GM18502 (cell line): ENCODE measurements at regions not wholly inside any gene's neighbourhood (a gene's known extent, or its start where the extent isn't known, plus 50 kb on each side); places are given as distances from the start of the nearest gene placed in this dataset.
A peak's percentile ranks its signal among the peaks of the same experiment; 100 is the strongest.

ENCODE experiments used
- ATAC-seq: cut with Tn5 transposase; IDR thresholded peaks from one replicate; pipeline ENCODE4 v1.9.1; 2021; ENCODE audit warnings: mild to moderate bottlenecking; ENCODE audit not compliant: unreplicated experiment, poor library complexity

DNA sequence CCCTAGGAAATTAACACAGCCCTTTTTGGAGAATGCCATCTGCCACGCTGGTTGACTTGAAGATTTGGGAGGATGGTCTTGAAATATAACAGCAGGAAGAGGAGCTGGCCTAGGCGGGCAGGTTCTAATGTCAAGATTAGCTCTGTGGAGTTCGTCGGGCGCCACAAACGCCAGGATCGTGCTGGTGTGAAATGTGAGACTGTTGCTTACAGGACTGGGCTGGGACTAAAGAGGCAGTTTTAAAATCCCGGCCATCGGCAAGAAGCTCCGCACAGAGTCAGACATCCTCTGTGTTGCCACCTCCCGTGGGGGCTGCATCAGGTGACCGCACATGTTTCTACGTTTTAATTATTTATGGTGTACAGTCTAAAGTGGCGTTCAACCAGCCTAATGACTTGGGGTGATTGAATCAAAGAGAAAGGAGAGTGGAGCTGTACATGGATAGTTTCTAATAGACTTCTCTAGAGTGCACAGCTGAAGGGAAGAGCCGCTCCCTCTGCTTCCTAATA lies 99.4 kb upstream of the BCL11A start:
- no peak for ATAC-seq

DNA sequence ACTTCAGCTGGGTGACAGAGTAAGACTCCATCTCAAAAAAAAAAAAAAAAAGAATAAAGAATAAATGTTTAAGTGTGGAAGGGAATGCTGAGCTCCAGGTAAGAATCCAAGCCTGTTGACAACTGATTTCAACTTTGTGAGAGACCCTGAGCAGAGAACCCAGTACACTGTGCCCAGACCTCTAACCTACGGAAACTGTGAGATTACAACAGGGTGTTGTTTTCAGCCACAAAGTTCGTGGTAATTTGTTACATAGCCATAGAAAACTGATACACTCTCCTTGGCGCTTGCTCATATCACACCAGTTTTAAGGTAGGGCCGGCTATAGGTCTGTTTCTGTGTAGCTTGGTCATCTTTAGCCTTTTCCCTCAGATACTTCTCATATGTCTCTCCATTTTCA lies 98.4 kb upstream of the PAPOLG start:
- no peak for ATAC-seq

DNA sequence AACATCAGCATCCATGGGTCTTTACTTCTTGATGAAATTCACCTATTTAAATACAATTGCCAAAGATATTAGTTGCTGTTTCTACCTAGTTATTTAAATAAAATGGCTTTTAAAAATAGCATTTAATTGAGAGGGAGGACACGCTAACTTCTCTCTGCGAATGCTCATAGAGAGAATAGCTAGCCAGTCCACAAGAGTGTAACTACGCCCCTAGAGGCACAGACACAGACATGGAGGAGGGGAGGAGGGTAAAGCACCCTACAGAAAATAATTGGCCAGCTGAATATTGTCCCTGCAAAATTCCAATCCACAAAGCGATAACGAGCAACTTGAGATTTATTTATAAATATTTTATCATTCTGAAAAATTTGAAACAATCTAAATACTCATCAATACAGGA lies 97.0 kb upstream of the PAPOLG start:
- no peak for ATAC-seq

DNA sequence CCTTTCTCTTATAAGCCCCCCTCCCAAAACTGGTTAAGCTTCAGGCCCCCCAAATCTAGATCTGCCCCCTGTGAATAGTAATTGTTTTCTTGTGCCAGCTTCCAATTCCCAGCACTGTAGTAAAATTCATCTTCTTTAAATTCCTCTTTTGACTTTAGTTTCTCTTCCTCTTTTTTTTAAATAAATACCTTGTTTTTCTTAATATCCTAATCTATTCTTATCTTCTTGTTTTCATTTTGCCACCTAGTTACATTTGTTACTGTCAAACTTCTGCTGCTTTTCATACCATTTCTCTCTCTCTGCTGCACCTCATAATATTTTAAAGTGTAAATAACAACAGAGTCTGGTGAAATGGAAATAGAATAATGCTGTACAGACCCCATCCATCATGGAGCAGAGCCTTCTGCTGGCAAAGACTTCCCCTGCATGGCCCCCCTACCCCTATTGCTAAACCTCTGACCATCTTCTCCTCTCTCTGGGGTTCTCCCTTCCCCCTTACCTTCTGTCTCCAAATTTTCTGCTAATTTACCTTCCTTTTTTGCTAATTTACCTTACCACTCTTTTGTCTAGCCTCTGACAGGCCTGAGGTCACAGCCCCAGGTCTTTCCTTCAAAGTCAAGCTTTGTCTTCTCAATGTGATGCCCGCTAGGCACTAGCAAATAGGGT lies 94.9 kb upstream of the PAPOLG start:
- no peak for ATAC-seq

DNA sequence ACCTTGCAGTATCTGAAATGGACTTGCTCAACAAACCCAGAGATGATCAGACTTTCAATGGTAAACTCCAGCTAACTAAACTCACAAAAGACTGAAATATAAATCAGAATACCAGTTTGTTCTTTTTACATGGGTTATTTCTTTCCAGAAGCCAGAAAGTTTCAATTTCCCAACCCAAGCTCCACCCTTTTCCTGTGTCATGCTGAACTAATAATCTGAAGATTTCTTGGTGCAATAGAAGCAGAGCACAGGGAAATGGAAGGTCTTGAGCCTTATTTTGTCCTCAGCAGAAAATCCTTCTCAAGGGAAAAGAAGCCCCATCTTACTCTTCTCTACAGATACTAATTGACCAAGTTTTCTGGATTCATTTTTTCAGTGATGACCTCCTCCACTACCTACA lies 93.3 kb upstream of the PAPOLG start:
- ATAC-seq: no peak

DNA sequence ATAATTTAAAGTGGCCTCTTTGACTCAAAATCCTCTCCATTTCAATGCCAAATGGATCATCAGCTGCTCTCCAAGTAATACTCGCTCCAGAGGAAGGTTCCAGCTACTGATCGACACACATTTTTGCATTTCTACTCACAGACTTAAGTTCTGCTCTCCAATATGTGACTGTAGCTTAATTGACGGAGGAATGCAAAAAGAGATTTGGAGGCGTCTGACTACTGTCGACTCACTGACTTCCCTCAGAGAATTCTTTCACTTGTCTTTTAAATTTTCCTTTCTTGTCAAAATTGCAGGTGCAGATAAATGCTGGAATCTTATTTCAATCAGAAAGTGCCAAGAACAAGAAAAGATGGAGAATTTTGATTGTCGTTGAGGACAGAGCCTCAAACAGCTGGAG lies 84.1 kb upstream of the PAPOLG start:
- ATAC-seq: no peak

DNA sequence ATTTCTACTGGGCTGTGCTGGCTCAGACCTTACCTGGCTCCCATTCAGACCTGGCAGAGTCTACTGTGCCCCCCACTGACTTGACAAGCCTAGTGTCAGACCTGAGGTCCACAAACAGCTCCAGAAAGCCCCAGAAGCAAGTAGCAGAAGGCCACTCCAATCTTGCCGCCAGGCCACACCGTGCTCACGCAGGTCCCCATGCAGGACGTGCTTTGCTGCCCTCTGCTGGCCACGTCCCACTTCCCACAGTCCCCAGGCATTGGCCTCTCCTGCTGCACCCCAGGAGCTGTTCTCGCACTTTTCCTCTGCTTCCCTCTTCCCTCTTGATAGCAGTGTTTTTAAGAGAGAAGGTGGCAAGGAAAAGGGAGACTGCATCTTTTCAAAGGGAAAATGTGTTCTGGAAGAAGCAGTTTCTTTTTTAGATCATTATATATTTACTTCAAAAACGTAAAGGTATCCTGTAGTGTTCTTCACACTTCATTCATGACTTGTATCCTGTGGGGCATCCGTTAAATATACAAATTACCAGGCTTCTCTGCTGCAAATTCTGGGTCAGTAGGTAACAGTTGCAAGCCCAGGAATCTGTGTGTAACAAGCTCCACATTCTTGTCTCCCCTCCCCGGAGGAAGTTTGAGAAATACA lies 81.4 kb upstream of the PAPOLG start:
- ATAC-seq: peak; percentile 99

DNA sequence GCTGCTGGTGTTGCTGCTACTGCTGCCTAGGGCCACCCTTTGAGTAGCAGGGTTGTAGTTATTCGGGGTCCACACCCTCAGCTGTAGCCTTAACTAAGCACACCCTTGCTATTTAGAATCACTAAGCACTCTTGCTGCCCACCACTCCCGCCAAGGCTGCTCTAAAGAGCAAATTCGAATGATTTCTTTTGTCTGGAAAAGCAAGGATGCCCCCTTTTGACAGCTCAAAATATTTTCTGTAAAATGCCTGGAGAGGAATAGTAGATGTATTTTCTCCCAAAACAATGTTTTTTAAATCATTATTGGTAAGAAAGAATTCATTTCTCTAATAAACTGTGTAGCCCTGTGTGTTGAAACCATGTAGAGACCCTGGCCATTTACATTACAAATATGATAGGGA lies 80.8 kb upstream of the PAPOLG start:
- no peak for ATAC-seq

DNA sequence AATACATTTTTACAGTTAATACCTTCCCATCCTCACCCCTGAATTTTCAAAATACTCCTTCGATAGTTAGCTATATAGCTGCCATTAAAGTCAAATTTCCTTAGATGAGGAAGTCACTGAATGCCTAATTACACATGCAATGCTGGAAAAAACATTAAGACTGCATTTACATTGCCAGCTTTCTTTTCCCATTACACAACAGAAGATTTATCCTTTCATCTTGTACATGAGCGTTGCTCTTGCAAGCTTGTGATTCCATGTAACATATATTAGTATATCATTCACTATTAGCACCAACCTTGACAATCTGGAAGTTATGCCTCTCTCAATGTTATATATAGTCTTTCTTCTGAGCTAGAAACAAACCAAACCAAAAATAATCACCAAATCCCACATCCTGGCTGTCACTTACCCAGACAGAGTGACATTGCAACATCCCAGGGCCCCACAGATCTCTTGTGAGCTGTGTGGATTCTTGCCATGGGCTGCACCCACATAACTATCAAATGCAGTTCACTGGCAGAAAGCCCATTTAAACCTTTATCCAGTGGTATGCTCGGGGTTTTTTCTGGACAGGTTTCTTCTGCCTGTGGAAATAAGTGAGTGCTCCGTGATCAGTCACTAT lies 79.2 kb upstream of the PAPOLG start:
- ATAC-seq: no peak

DNA sequence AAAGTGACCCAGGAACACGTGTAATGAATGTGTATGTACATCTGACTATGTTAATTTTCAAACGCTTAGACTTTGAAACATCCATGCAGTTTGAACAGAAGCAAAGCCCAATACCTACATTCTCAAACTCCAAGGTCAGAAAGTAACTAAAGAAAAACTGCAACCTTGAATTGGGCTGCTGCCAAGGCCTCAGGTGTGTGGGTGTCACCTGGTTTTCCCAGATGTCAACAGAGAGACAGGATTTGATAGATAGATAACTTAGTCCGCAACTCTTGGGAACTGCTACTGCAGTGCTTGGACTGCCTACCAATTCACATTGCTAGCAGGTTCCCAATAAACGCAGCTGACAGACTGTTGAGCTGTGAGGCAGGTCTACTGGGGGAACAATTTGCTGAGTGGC lies 78.7 kb upstream of the PAPOLG start:
- no peak for ATAC-seq

DNA sequence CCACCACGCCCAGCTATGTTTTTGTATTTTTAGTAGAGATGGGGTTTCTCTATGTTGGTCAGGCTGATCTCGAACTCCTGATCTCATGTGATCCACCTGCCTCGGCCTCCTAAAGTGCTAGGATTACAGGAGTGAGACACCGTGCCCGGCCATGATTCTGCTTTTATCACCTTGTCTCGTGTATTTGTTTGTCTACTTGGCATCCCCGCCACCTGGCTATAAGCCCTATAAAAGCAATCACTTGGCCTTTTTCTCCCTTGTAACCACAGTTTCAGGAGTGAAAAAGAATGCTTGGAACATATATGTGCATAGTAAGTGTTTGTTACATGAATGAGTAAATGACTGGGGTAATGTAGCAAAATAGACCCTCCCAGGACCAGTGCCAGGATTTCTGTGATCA lies 77.5 kb upstream of the PAPOLG start:
- no peak for ATAC-seq

DNA sequence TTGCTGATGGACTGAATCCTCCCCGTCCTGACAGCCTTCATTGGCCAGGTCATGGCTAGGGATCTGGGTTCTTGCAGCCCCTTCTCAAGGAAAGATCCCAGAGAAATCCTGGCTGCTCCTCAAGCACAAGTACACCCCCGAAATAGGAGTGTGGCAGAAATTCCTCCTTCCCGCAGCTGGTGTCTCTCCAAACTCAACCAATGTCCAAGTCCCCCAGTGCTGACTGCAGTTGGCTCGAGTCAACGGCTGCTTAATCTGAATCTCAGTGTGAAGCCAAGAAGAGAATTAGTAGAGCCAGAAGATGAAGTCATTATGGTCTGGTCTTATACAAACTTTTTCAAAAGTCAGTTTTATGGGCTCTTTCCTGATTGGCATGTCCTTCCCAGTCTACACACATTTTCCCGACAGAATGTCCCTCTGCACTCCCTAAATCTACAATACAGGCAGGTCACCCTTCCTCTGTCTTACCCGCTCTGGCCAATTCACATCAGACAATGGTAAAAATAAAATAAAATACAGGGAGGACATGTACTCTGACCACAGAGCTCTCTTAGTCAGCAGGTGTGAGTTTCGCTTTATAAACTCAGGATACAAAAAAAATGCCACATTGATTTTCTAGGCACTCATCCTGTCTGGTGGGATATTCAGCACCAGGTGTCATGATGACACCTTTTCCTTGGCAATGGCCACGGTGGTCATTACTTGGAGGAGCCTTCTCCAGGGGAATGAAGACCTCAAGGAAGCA lies 76.9 kb upstream of the PAPOLG start:
- no peak for ATAC-seq

DNA sequence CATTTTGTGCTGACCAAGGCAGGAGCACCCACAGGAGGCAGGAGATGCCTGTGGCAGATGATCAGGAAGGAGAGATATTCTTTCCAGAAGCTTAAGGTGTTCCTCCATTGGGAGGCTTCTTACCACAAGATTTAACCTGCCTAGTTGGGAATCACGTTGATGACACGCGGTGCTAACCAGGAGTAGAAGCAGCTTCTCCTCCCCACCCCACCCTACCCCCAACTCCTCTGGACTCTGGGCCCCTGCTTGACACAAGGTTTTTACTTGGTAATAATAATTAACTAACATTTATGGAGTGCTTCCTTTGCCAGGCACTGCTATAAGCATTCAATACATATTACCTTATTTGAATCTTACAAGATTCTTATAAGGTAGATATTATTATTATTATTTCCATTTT lies 62.5 kb upstream of the PAPOLG start:
- ATAC-seq: no peak

DNA sequence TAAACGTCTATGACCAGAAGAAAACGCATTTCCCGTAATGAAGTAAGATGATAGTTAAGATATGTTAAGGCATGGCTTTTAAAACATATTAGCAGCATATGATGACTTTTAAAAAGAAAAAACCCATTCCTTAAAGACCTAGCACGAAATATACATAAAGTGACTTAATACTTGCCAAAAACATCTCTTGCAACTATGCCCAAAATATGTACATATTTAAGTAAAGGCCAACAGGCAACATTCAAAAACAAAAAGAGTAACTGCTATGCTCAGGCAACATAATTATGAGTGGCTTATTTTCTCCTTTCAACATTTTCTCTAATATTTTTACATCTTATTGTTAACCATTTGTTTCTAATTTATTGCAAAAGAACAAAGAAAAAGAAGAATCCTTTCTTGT lies 60.3 kb upstream of the PAPOLG start:
- ATAC-seq: no peak

DNA sequence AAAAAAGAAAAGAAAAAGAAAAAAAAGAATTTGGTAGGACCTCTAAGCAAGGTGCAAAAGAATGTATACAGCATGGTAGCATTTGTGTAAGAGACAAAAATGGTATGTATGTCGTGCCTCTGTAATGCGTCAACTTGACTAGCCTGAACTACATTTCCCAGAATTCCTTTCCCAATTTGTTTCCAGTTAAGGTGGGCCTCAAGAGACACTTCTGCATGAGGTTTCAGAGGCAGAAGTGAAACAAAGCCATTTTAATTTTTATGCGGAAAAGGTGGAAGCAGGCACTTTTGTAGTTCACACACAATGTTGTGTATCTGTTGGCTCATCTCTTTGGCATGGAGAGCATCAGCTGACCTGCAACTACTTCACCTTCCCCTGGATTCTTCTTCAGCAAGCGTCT lies 56.5 kb upstream of the PAPOLG start:
- ATAC-seq: no peak

DNA sequence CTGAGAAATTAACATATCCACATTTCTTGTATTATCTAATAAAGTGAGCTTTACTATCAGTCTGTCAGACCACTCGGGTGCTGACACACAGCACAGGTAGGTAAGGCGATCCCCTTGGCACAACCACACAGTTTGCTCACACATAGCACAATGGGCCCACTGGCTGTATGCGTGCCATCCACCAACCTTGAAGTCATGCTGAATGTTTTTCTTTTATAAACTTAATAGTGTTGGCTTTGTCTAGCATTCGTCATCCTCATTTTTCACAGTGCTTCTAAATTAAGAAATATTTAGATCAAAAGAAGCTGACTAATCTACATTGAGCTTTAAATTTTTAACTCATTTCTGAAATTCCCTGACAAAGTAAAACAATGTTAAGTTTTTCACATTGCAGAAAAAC lies 50.0 kb upstream of the PAPOLG start:
- no peak for ATAC-seq
